PC-3 (cell line): ENCODE measurements at regions not wholly inside any gene's neighbourhood (a gene's known extent, or its start where the extent isn't known, plus 50 kb on each side); places are given as distances from the start of the nearest gene placed in this dataset.
"Not testable (repeated sequence)": the region's sequence is repeated elsewhere in the genome, so short reads cannot be mapped to it uniquely, and the experiment has no call there.

ENCODE experiments used
- ATAC-seq: fragments of 200-7000 bp; cut with Tn5 transposase; 2 replicates; pipeline ENCODE4 v1.9.1; 2020; ENCODE audit warnings: mild to moderate bottlenecking, moderate library complexity
- BruUV-seq: library from RNA; stranded (reverse); fragments of 400-500 nt; replicated peaks from 2 replicates; lab custom pipeline; 2021; lab: Mats Ljungman, UMichigan
- CTCF ChIA-PET: fragments of 300-600 bp; sonication (Branson Sonifier 250); formaldehyde crosslinking; loops from one replicate; lab custom pipeline; 2022; ENCODE audit warnings: antibody characterized with exemption; lab: Charles Lee
- POLR2A ChIA-PET: fragments of 300-600 bp; sonication (Branson Sonifier 250); formaldehyde crosslinking; loops from one replicate; lab custom pipeline; 2022; ENCODE audit warnings: antibody characterized with exemption; ENCODE audit not compliant: unreplicated experiment; lab: Charles Lee
- DNase-seq: peaks from one replicate; pipeline ENCODE4 v3.0.0-alpha.2; 2015
- H2AFZ ChIP-seq: fragments of 300-600 bp; sonication (generic); 2 replicates; pipeline ENCODE4 v1.6.0; 2016; ENCODE audit warnings: antibody characterized with exemption, low read length
- H3F3A ChIP-seq: fragments of 300-600 bp; sonication (generic); one replicate; pipeline ENCODE4 v1.6.0; 2017; ENCODE audit warnings: antibody characterized with exemption, low read length, control low read depth, mild to moderate bottlenecking; ENCODE audit not compliant: unreplicated experiment
- H3K27ac ChIP-seq: fragments of 300-600 bp; sonication (generic); 2 replicates; pipeline ENCODE4 v1.5.1; 2016; ENCODE audit warnings: mild to moderate bottlenecking, low read length
- H3K27me3 ChIP-seq: fragments of 300-600 bp; sonication (generic); 2 replicates; pipeline ENCODE4 v1.6.1; 2016; ENCODE audit warnings: low read length, mixed read lengths
- H3K36me3 ChIP-seq: fragments of 300-600 bp; sonication (generic); 2 replicates; pipeline ENCODE4 v1.6.1; 2016; ENCODE audit warnings: low read depth, mixed run types, low read length, mixed read lengths
- H3K4me1 ChIP-seq: fragments of 300-600 bp; sonication (generic); 2 replicates; pipeline ENCODE4 v1.5.1; 2016; ENCODE audit warnings: low read length; ENCODE audit not compliant: insufficient read depth
- H3K4me2 ChIP-seq: fragments of 300-600 bp; sonication (generic); 2 replicates; pipeline ENCODE4 v1.6.0; 2016; ENCODE audit warnings: low read length
- H3K4me3 ChIP-seq: fragments of 300-600 bp; sonication (generic); 2 replicates; pipeline ENCODE4 v1.5.1; 2016; ENCODE audit warnings: mild to moderate bottlenecking, low read length, mixed read lengths
- H3K79me2 ChIP-seq: fragments of 300-600 bp; sonication (generic); 2 replicates; pipeline ENCODE4 v1.6.1; 2017; ENCODE audit warnings: low read length, mixed read lengths
- H3K9ac ChIP-seq: fragments of 300-600 bp; sonication (generic); 2 replicates; pipeline ENCODE4 v1.6.0; 2016; ENCODE audit warnings: mild to moderate bottlenecking, low read length
- H3K9me2 ChIP-seq: fragments of 300-600 bp; sonication (generic); replicated peaks from 2 replicates; pipeline ENCODE4 v1.6.1; 2016; ENCODE audit warnings: mixed run types, low read length, mixed read lengths
- H3K9me3 ChIP-seq: fragments of 300-600 bp; sonication (generic); 2 replicates; pipeline ENCODE4 v1.6.1; 2016; ENCODE audit warnings: low read length, mixed read lengths
- H4K20me1 ChIP-seq: fragments of 300-600 bp; sonication (generic); 2 replicates; pipeline ENCODE4 v1.6.1; 2016; ENCODE audit warnings: low read length, mixed read lengths
- CTCF ChIP-seq: fragments of 300-600 bp; sonication (generic); conservative IDR thresholded peaks from 2 replicates; pipeline ENCODE4 v1.5.1; 2017; ENCODE audit warnings: antibody characterized with exemption, low read depth, mild to moderate bottlenecking, low read length
- EZH2 ChIP-seq: fragments of 300-600 bp; sonication (generic); IDR thresholded peaks from one replicate; pipeline ENCODE4 v1.6.1; 2017; ENCODE audit warnings: antibody characterized with exemption, mild to moderate bottlenecking, low read length; ENCODE audit not compliant: unreplicated experiment
- EZH2phosphoT487 ChIP-seq: fragments of 300-600 bp; sonication (generic); IDR thresholded peaks from 2 replicates; pipeline ENCODE4 v1.6.1; 2018; ENCODE audit warnings: mild to moderate bottlenecking, antibody characterized with exemption, low read length, borderline replicate concordance
- intact Hi-C: fragments of 100-400 bp; cut with micrococcal nuclease; formaldehyde crosslinking; loops from 2 replicates; pipeline ENCODE4 v1.9.0; 2023

GRCh38 chr18:70808481-70809056 lies 519.7 kb downstream of the SOCS6 start:
- Histone ChIP-seq H3F3A (no peaks in the 10 kb centered on the region), H3K9me3 (no peaks in the 10 kb centered on the region), H3K79me2 (no peaks in the 10 kb centered on the region), H3K4me3 (no peak overlapping the region), H2AFZ (no peak overlapping the region), H3K9ac (no peak overlapping the region), H3K9me2 (no peaks in the 10 kb centered on the region), H3K27me3 (no peaks in the 10 kb centered on the region), H4K20me1 (no peaks in the 10 kb centered on the region), H3K27ac (no peak overlapping the region), H3K4me2 (no peak overlapping the region), H3K36me3 (no peaks in the 10 kb centered on the region), H3K4me1 (no peaks in the 10 kb centered on the region)
- intact Hi-C loops = no loop called here
- DNase-seq = no peak
- BruUV-seq = no TSS peak
- ATAC-seq = no peak
- ChIA-PET POLR2A (no interaction called here), CTCF (no interaction called here)
- TF ChIP-seq EZH2phosphoT487 = no peak
- no peak for TF ChIP-seq CTCF
- TF ChIP-seq EZH2 = no peak

GRCh38 chr18:70781860-70782453 lies 493.1 kb downstream of the SOCS6 start:
- POLR2A ChIA-PET = no interaction called here
- ATAC-seq (peak; percentile 76), DNase-seq (peak; percentile 72)
- Histone ChIP-seq H3K36me3 (no peaks in the 10 kb centered on the region), H3K4me2 (no peak overlapping the region), H3K27ac (no peak overlapping the region), H3K9me2 (no peaks in the 10 kb centered on the region), H3K4me1 (no peaks in the 10 kb centered on the region), H3F3A (no peaks in the 10 kb centered on the region), H4K20me1 (no peaks in the 10 kb centered on the region), H3K27me3 (peaks cover 18% of the 10 kb centered on the region), H3K9me3 (no peaks in the 10 kb centered on the region), H3K4me3 (no peak overlapping the region), H3K9ac (no peak overlapping the region), H3K79me2 (no peaks in the 10 kb centered on the region), H2AFZ (no peak overlapping the region)
- CTCF ChIA-PET = interaction anchor here (0.6 kb wide), 1 partner anchor 1313 kb away, joined by 3 read pairs; no protein-coding TSS in a partner anchor
- intact Hi-C loops = loop anchor here (5.0 kb wide), 2 partner anchors 290 to 1760 kb away; partner anchors contain the start of gene CBLN2
- no TSS peak for BruUV-seq
- TF ChIP-seq CTCF (peak; percentile 81), EZH2 (no peak), EZH2phosphoT487 (no peak)

GRCh38 chr18:70766254-70766653 lies 477.4 kb downstream of the SOCS6 start:
- H3K9me3 ChIP-seq, H3F3A ChIP-seq, CTCF ChIA-PET, ATAC-seq, H3K9ac ChIP-seq, DNase-seq, H3K79me2 ChIP-seq, H4K20me1 ChIP-seq, H3K4me3 ChIP-seq, intact Hi-C loops, H3K27ac ChIP-seq, H3K27me3 ChIP-seq, BruUV-seq, H3K4me1 ChIP-seq, H2AFZ ChIP-seq, H3K36me3 ChIP-seq, H3K9me2 ChIP-seq, H3K4me2 ChIP-seq: not testable (repeated sequence)
- POLR2A ChIA-PET = interaction anchor here (0.6 kb wide), 1 partner anchor 186 kb away, joined by 5 read pairs; no protein-coding TSS in a partner anchor
